SK-N-DZ (cell line): ENCODE measurements at regions not wholly inside any gene's neighbourhood (a gene's known extent, or its start where the extent isn't known, plus 50 kb on each side); places are given as distances from the start of the nearest gene placed in this dataset.

Experiments
- DNase-seq: peaks from one replicate; pipeline ENCODE4 v3.0.0-alpha.2; 2015; ENCODE audit warnings: low spot score

DNA sequence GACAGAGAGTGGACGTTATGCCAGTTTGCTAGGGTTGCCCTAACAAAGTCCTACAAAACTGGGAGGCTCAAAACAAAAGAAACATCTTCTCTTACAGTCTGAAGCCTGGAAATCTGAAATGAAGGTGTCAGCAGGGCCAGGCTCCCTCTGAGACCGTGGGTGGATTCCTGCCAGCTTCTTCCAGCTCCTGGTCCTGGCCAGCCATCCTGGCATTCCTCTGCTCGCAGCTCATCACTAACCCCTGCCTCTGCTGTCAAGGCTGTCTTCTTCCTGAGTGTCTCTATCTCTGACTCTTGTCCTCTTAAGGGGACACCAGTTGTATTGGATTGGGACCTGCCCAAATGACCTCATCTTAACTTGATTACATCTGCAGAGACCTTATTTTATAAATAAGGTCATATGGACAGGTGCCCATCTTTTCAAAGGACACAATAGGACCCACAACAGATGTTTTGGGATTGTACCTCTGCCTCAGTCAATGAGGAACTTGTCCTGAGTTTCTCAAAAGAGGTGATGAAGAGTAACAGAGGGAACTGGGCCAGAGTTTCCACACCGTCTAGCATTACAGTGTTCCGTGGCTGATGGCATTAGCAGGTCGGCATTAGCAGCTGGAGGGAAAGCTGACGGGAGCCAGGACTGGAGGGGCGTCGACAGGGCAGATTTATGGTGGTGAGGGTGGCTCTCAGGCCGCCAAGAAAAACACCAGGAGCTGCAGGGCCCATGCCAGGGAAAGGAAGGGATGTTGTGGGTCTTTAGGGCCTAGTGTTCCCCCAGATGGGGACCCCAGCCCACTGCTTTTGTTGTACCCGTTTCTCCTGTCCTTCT, 157.3 kb downstream of the TBXT start:
- DNase-seq: no peak

DNA sequence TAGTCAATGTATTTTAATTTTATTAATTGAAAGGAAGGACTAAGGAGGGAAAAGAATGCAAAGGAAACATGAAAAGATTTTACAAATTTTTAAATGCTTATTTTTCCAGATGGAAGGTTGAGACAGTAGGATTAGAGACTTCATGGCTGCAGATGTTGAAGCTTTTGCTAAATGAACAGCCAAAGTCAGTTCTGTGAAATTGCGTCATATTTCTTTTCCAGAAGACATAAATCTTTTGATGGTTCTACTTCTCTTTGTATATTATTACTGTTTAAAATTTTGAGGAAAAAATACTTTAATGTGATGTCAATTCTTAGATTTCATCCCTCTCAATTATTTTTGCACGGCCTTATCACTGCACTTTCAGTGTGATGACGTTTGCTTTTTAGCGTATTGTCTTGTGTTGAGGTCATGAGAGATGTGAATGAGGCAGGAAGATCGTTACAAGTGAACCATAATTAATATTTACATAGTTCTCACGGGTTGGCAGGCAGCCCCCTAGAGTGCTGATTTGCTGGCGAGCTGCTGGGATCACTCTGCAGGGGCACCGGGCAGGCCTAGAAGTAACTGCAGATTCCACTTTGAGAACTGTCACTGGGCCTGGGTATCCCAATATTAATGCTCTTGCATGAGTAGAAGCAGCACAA, 158.1 kb downstream of the TBXT start:
- DNase-seq: no peak

DNA sequence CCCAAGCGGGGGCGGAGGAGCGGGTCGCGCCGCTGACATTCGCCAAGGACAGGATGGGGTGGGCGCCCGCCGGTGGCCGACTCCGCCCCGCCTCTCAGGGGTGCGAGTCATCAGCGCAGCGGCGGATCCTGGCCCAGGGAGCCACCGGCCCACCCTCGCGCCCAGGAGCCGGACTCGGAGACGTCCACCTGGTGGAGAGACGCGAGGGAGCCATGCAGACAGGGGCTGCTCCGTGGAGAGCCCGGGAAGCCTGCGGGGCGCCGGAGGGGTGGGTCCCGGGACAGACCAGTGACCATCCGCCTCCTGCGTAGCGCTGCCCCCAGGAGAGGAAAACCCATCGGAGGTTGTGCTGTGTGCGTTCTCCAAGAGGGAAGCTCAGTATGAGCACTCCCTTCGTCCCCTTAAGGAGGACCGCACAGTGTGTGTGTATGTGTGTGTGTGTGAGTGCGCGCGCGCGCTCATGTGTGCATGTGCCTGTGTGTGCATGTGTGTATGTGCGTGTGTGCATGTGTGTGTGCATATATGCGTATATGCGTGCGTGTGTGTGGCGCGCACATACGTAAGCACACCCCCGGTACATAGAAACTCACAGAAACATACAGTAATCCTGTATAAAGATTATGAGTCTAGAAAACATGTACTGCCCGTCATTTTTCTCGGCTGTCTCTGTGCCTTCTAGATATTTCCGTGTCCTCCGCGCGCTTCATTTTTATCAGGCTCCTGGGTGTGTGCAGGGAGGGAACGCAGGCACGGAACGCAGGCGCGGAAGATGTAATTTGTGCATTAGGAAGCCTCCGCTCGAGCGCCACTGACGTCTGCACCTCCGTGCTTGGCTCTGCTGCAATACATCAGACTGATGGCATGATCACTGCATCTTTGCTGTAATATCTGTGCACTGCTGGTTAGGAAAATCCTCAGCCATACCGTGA, 158.9 kb downstream of the TBXT start:
- DNase-seq: peak; percentile 45

DNA sequence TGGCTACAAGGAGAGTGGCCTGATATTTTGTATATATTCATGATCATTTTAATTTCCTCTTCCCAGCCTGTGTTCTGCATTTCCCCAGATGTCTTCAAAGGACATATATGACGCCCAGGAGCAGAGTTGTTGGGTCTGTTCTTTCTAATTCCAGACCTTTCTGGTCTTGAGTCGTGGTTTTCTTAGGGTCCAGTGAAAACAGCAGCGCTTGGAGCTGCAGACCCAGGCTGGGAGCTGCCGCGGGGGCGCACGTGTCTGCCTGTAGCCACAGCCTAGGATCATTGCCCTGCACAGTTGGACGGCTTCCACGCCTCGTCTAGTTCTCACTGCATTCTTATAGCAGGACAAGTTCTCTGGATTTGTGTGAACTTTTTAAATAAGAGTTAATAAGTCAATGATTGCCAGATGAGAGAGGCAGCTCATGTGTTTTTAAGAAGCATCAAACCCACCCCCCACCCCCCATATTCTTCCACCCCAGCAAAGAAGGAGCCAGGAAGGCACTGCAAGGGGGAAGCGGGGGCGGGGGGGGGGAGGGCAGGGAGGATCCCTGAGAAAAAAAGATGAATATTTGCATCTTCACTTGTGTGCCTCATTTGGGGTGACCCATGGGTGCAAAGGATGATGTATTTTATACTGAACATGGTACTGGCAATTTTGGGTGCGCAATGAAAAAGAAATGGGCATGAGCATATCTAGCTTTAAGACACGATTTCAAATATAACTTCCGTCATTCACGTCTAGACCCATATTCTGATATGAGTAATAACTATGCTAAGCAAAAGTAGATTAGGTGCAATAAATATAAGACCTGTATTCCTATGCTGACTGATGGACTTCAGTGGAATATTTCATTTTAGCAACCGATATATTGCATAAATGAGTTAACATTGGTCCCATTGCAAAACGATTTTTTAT, 160.0 kb downstream of the TBXT start:
- DNase-seq: no peak

DNA sequence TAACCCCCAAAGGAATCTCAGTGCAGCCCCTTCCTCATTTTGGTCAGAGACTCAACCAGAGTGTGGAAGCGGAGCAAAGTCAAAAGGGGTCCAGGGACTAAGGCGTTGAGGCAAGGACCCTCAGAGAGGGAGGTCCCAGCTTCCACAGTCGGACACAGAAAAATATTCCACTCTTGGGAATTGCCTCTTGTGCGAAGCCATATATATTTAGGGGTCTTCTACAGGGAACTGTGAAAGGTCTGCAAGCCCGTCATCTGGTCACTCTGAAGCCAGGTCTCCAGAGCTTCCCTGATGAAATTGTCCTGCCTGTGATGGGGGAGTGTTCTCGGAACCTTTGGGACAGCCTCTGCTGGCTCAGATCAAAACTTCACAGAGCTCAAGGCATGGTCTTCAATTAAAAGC, 160.8 kb downstream of the TBXT start:
- DNase-seq: no peak

DNA sequence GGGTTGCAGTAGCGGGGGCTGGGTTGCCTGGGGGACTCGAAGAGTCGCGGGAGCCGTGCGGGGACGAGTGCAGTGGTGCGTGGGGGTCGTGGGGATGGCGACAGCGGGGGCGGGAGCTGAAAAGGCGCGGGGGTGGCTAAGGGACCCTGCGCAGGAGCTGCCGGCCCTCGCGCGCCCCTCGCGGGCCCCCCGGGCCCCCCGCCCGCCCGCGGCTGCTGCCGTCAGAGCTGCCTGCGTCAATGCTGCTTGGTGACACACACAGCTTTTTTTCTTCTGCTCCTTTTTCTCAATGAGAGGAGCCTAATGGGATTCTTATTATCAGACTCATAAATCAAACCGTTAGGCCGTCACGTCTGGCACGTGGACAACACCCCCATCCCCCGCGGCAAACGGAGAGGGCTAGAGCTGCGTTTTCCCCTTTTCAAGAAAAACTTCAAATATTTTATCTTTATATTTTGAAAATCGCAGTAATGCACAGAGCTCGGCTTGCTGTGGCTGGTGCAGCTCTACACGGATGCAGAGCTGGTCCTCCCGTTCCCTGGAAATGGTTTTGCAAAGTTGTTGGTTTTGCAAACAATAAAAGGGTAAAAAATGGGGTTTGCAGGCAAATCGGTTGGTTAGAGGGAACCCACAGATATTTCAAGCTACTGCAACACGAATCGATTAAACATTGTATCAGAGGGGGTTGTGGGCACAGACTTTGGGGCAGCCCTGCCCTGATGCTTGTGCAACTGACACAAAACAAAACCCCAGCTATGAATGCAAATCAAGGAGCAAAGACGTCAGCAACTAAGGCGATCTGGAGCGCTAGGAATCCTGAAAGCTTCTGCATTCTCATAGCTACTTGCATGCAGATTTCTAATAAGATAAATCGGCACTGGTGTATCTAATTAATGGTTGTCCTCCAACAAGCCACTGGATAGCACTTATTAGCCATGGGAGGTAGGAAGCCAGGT, 161.4 kb downstream of the TBXT start:
- peak; percentile 72 for DNase-seq

DNA sequence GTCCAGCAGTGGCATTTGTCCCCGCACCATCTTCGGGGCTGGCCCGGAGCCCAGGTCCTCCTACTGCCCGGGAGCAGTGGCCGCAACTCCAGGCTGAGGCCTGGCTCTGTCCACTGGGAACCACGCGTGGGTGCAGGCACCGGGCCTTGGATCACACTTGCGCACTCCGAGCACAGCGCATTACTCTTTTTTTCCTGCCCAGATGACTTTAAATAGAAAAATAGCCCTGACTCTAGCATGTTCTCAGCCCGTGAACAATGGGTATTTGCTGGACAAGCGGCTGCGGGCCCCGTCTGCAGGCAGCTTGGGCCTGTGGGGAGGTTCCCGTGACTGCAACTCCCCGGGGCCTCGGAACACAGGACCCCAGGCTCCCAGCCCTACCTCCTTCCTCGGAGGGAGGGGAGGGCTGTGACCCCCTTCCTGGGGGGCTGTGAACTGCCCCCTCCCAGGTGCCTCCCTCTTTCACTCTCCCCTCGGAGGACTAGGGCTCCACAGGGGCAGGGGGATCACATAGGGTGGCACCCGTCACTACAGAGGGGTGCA, 162.2 kb downstream of the TBXT start:
- DNase-seq: peak; percentile 28

DNA sequence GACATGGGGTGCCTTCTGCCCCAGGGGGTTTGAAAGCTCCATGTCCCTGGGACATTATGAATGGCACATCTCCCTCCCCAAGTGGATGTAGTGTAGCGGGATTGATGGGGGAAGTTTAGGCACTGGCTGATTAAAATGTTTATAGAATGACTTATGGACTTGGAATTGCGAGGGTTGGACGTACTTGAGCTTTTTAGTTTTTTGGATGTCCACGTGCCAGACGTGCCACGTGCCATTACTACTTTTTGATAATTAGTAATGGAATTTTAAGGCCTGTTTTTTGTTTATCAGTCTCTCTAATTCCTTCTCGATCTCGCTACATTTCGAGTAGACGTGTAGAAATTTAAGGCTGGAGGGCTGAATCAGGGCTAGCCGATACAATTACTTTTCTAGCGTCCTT, 162.8 kb downstream of the TBXT start:
- DNase-seq: no peak

DNA sequence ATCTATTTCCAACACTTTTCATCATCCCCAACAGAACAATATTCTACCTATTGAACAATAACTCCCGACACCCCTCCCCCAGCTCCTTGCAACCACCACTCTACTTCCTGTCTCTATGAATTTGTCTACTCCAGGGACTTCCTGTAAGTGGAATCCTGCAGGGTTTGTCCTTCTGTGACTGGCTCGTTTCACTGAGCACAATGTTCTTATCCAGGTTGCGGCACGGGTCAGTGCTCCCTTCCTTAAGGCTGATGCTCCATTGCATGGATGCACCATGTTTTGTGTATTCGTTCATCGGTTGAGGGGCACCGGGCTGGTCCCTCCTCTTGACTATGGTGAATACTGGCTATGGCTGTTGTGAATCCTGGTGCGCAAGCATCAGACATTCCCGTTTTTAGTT, 163.2 kb downstream of the TBXT start:
- DNase-seq: no peak

DNA sequence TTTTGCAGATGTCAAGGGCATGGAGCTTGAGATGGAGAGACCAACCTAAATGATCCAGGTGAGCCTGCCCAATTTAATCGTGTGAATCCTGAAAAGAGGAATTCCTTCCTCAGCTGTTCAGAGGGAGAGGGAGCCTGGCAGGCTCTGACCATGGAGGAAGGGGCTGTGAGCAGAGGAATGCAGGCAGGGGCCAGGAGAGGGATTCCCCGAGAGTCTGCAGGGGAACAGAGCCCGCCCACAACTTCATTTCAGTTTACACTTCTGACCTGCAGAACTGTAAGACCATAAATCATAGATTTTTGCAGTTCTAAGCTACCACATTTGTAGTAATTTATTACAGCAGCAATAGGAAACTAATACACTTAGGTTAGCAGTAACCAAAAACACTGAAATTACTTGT, 164.1 kb downstream of the TBXT start:
- DNase-seq: no peak

DNA sequence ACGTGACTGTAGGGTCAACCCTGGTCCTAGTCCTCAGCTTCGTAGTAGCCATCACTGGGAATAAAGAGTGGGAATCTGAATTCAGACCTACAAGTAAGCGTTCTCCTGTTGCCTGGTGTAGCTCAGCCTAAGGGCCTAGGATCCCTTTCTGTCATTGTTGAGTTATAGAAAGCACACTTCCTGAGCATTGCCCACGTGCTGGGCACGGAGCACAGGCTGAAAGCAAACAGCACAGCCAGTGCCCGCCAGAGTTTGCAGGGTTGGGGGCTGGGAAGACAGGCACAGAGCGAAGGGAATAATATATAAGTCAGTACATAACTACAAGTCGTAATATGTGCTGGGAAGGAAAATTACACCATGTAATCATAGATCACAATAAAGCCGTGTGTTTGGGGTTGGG, 166.3 kb downstream of the TBXT start:
- DNase-seq: no peak

DNA sequence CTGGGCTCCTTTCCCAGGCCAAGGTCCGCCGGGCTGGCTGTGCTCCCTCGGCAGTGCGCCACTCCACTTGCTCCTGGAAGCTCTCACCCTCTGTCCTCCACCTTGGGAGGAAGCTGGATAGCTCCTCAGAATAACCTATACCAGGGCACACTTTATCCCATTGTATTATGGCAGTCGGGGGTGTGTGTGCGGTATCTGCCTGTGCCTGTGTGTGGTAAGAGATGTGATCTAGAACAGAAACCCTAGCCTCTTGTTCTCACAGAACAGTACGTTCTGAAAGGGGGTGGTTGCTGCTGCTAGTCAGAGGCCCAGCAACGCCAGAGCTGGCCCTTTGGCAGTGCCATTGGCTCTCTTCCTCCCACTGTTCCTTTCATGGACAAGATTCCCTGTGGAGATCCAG, 168.4 kb downstream of the TBXT start:
- DNase-seq: no peak

DNA sequence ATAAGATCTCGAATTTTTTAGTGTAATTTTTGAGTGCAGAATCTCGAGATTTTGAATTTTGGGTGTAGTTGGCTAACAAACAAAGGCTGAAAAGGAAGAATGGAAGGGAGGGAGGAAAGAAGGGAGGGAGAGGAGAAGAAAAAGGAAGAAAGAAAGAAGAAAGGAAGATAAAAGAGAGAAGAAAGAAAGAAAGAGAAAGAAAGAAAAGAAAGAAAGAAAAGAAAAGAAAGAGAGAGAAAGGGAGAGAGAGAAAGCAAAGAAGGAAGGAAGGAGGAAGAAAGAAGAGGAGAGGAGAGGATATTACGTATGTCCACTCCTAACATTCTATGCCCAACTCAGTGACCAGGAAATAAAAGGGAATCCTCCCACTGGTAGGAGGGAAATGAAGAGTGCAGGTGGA, 169.6 kb downstream of the TBXT start:
- no peak for DNase-seq

DNA sequence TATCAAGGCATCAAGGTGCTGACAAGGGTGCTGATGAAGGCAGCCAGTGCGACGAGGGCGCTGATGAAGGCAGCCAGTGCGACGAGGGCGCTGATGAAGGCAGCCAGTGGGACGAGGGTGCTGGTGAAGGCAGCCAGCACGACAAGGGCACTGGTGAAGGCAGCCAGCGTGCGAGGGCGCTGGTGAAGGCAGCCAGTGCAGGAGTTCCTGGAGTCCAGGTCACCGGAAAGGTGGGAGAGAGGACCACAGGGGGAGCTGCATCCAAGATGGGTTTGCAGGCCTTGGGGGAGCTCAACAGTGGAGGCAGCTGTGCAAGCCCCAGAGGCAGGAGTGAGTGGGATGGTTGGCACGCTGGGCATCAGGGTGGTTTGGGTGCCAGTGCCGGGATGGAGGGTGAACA, 176.3 kb downstream of the TBXT start:
- no peak for DNase-seq

DNA sequence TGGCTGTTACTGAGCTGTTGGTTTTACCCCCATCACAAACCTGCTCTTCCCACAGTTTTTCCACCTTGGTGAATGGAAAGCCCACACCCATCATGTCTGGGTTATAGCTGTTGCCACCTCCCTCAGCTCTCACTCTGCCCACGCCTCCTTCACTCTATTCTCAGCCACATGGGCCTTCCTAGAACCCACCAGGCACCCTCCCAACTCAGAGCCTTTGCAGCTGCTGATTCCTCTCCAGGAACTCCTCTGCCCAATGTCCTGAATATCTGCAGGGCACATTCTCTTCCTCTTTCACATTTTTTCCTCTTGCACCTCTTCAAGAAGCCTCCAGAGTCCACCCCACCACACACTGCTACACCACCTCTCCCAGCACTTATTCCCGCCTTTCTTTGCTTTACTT, 177.4 kb downstream of the TBXT start:
- DNase-seq: no peak

DNA sequence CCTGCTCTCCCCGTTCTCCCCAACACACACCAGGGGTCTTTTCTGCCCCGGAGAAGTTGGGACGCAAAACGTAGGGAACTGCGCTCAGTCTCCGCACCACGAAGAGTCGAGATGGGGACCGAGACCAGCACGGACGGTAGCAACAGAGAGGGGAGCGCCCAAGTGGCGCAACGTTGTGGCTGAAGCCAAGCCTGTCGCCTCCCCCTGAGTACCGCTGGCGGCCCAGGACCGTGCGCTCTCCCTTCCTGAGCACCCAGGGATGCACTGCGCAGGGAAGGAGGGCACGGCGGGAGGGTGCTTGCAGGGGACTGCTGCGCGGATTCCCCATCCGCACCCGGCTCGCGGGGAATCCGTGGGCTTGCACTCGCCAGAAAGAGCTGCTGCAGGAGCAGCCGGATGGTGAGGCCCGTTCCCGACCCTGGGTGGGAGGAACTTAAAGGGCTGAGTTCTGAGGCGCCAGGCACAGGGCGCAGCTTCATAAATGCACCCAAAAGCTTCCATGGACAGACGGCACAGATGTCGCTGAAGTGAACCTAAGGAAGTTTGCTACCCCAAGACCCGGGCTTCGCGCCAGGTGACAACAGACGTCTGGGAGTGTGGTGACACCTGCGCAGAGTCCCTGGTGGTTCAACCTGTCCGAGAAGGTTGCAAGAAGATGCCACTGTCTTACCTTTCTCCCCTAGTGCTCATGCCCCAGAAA, 178.7 kb downstream of the TBXT start:
- DNase-seq: no peak

DNA sequence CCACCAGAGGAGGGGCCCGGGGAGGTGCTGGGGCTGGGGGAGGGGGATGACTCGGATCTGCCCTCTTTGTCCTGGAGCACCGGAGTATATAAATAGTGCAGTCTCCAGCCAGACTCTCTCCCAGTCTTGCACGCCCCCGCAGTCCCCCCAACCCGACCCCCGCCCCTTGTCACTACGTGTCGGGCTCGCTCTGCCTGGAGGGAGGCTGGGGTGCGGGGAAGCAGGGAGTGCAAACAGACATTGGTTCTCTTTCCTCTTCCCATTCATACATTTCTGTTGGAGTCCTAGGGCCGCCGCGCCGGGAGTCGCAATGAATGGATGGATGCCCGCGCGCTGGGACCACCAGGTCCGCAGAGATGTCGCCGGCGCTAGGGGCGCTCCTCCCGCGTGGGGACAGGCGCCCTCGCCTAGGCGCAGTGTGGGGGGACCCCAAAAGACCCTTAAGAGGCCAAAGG, 179.3 kb downstream of the TBXT start:
- no peak for DNase-seq

DNA sequence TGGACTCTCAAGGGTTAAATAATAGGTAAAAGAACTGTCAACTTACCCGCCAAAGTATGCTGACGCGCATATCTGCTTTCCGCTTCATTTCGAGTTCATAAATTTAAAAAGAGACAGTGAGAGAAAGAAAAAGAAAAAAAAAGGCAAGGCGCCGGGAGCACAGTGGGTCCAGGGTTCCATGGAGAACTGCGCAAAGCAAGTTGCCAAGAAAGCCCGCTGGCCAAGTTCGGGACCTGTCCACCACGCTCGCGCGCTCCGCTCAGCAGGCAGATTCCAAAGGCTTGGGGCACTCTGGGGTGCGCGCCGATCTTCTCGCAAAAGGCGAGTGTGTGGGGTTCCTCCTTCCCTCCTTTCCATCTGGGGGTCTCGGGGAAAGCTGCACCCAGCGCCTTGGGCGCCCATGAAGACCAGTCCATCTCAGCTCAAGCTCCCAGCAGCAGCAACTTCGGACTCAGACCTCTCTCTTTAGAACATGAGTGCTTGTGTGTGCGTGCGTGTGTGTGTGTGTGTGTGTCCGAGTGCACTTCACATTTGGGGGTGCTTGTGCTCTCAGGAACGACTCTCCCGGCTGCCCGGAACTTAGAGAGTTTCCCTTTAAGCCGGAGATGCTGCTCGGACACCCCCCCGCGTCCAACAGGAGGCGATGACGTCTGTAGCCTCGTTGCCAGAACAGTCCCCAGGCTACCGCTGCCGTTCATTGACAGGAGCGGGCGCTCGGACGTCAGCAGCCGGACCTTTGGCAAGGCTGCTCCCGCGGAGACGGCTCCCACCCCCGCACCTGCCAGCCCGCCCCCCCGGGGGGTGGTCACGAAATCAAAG, 180.0 kb downstream of the TBXT start:
- DNase-seq: no peak
